HG03097 (cell line): ENCODE measurements at regions not wholly inside any gene's neighbourhood (a gene's known extent, or its start where the extent isn't known, plus 50 kb on each side); places are given as distances from the start of the nearest gene placed in this dataset.
"Not testable (repeated sequence)": the region's sequence is repeated elsewhere in the genome, so short reads cannot be mapped to it uniquely, and the experiment has no call there.

Experiments used
- ATAC-seq: cut with Tn5 transposase; IDR thresholded peaks from one replicate; pipeline ENCODE4 v1.9.1; 2021; ENCODE audit not compliant: unreplicated experiment, low FRiP score

- no peak for ATAC-seq
These were observed 383.5 kb upstream of the INTU start for GRCh38 chr4:127249066-127249766.

GRCh38 chr4:127249767-127250108 is 383.0 kb upstream of the INTU start:
- ATAC-seq, result no peak

- no peak for ATAC-seq
These were observed 382.2 kb upstream of the INTU start for GRCh38 chr4:127250577-127250976.

GRCh38 chr4:127251423-127251822 is 381.3 kb upstream of the INTU start:
- peak; percentile 49 for ATAC-seq

GRCh38 chr4:127256500-127256899 is 376.3 kb upstream of the INTU start:
- no peak for ATAC-seq

- no peak for ATAC-seq
These were observed 371.3 kb upstream of the INTU start for GRCh38 chr4:127261476-127261875.

GRCh38 chr4:127268367-127268766 is 364.4 kb upstream of the INTU start:
- ATAC-seq, result no peak

- ATAC-seq, result not testable (repeated sequence)
These were observed 355.7 kb upstream of the INTU start for GRCh38 chr4:127277023-127277422.

- ATAC-seq, result no peak
These were observed 348.5 kb upstream of the INTU start for GRCh38 chr4:127284236-127284635.

- ATAC-seq, result no peak
These were observed 341.4 kb upstream of the INTU start for GRCh38 chr4:127291316-127291715.

- ATAC-seq, result no peak
These were observed 339.3 kb upstream of the INTU start for GRCh38 chr4:127293496-127293895.

- no peak for ATAC-seq
These were observed 328.4 kb upstream of the INTU start for GRCh38 chr4:127304356-127304755.

- ATAC-seq, result no peak
These were observed 324.8 kb upstream of the INTU start for GRCh38 chr4:127307996-127308395.

- no peak for ATAC-seq
These were observed 323.2 kb upstream of the INTU start for GRCh38 chr4:127309369-127310102.

- ATAC-seq, result no peak
These were observed 321.4 kb upstream of the INTU start for GRCh38 chr4:127311371-127311770.

- no peak for ATAC-seq
These were observed 320.8 kb upstream of the INTU start for GRCh38 chr4:127311924-127312323.

GRCh38 chr4:127313767-127314166 is 319.0 kb upstream of the INTU start:
- ATAC-seq, result no peak

GRCh38 chr4:127327491-127327890 is 305.3 kb upstream of the INTU start:
- ATAC-seq, result no peak

GRCh38 chr4:127335073-127335620 is 297.6 kb upstream of the INTU start:
- ATAC-seq, result no peak

- ATAC-seq, result no peak
These were observed 297.0 kb upstream of the INTU start for GRCh38 chr4:127335732-127336131.

GRCh38 chr4:127343123-127343522 is 289.6 kb upstream of the INTU start:
- not testable (repeated sequence) for ATAC-seq

GRCh38 chr4:127344071-127344470 is 288.7 kb upstream of the INTU start:
- ATAC-seq, result no peak
